GM21528 (cell line): ENCODE measurements at regions not wholly inside any gene's neighbourhood (a gene's known extent, or its start where the extent isn't known, plus 50 kb on each side); places are given as distances from the start of the nearest gene placed in this dataset.

Experiments
- ATAC-seq: cut with Tn5 transposase; IDR thresholded peaks from one replicate; pipeline ENCODE4 v1.9.1; 2021; ENCODE audit warnings: mild to moderate bottlenecking, moderate library complexity; ENCODE audit not compliant: unreplicated experiment, low FRiP score

- ATAC-seq, result no peak
Observed at GRCh38 chr6:47152666-47153403, 110.7 kb upstream of the ADGRF1 start.

- ATAC-seq, result no peak
Observed at GRCh38 chr6:47151232-47151898, 109.2 kb upstream of the ADGRF1 start.

- no peak for ATAC-seq
Observed at GRCh38 chr6:47149554-47149953, 107.4 kb upstream of the ADGRF1 start.

GRCh38 chr6:47149066-47149465 is 106.9 kb upstream of the ADGRF1 start:
- ATAC-seq, result no peak

- no peak for ATAC-seq
Observed at GRCh38 chr6:47147836-47148344, 105.8 kb upstream of the ADGRF1 start.

- no peak for ATAC-seq
Observed at GRCh38 chr6:47147175-47147727, 105.1 kb upstream of the ADGRF1 start.

GRCh38 chr6:47146431-47147174 is 104.5 kb upstream of the ADGRF1 start:
- ATAC-seq, result no peak

GRCh38 chr6:47145212-47145611 is 103.1 kb upstream of the ADGRF1 start:
- ATAC-seq, result no peak

GRCh38 chr6:47144306-47144705 is 102.2 kb upstream of the ADGRF1 start:
- no peak for ATAC-seq

GRCh38 chr6:47141963-47142362 is 99.8 kb upstream of the ADGRF1 start:
- no peak for ATAC-seq

- no peak for ATAC-seq
Observed at GRCh38 chr6:47141171-47141570, 99.0 kb upstream of the ADGRF1 start.

- no peak for ATAC-seq
Observed at GRCh38 chr6:47138046-47138445, 95.9 kb upstream of the ADGRF1 start.

GRCh38 chr6:47137073-47137472 is 94.9 kb upstream of the ADGRF1 start:
- ATAC-seq, result no peak

GRCh38 chr6:47135772-47136171 is 93.6 kb upstream of the ADGRF1 start:
- no peak for ATAC-seq

GRCh38 chr6:47134476-47135189 is 92.5 kb upstream of the ADGRF1 start:
- ATAC-seq, result no peak

- ATAC-seq, result no peak
Observed at GRCh38 chr6:47133230-47134000, 91.3 kb upstream of the ADGRF1 start.

GRCh38 chr6:47132724-47133123 is 90.6 kb upstream of the ADGRF1 start:
- no peak for ATAC-seq

- ATAC-seq, result no peak
Observed at GRCh38 chr6:47131773-47132172, 89.6 kb upstream of the ADGRF1 start.

GRCh38 chr6:47130086-47130485 is 88.0 kb upstream of the ADGRF1 start:
- ATAC-seq, result no peak

GRCh38 chr6:47129129-47129528 is 87.0 kb upstream of the ADGRF1 start:
- ATAC-seq, result no peak
